ENCODE measurements at regions not wholly inside any gene's neighbourhood (a gene's known extent, or its start where the extent isn't known, plus 50 kb on each side); places are given as distances from the start of the nearest gene placed in this dataset.

- no peak overlapping the region for H3K4me3 ChIP-seq (ENCODE audit: low read depth in 1 of 3, low read length in 3 of 3)
- WGBS, result 72% methylated on average over 7 of the region's 7 CpGs
- H3K36me3 ChIP-seq (ENCODE audit: control insufficient read depth in 4 of 4, insufficient read depth in 3 of 4, low read depth in 1 of 4, low read length in 3 of 4), result no peaks in the 10 kb centered on the region
- peaks cover 0 to 5% (median 0%) of the 10 kb centered on the region in 4 donors for H3K27me3 ChIP-seq (ENCODE audit: control insufficient read depth in 4 of 4, insufficient read depth in 4 of 4, low read length in 3 of 4)
- H3K9me3 ChIP-seq (ENCODE audit: control insufficient read depth in 4 of 4, low read length in 3 of 4), result peaks cover 0 to 2% (median 0%) of the 10 kb centered on the region in 4 donors
- H3K4me1 ChIP-seq (ENCODE audit: control insufficient read depth in 4 of 4, insufficient read depth in 4 of 4, low read length in 3 of 4), result no peaks in the 10 kb centered on the region
- DNase-seq (ENCODE audit: low spot score), result no peak
- no peak overlapping the region for H3K9ac ChIP-seq (ENCODE audit: low read depth in 1 of 2, low read length in 2 of 2)
- TF ChIP-seq JUND (IDR thresholded peaks at IDR 0.05) (no peak), TAF1 (conservative IDR thresholded peaks at IDR 0.05) (no peak), GABPA (IDR thresholded peaks at IDR 0.05 in 1 of 2, conservative IDR thresholded peaks at IDR 0.05 in 1 of 2) (no peak), FOXA2 (IDR thresholded peaks at IDR 0.05) (no peak), EGR1 (IDR thresholded peaks at IDR 0.05; ENCODE audit: low read depth in 2 of 2) (no peak), HNF4A (conservative IDR thresholded peaks at IDR 0.05) (no peak), CTCF (IDR thresholded peaks at IDR 0.05; ENCODE audit: low read depth, low read length, missing input control) (no peak)
- H3K27ac ChIP-seq (ENCODE audit: low read depth in 1 of 2, low read length in 2 of 2), result no peak overlapping the region
These were observed 180.0 kb downstream of the KIF4B start for GRCh38 chr5:155193483-155194107.

GRCh38 chr5:155200608-155201007, 187.1 kb downstream of the KIF4B start:
- no peaks in the 10 kb centered on the region for H3K36me3 ChIP-seq (ENCODE audit: control insufficient read depth in 4 of 4, insufficient read depth in 3 of 4, low read depth in 1 of 4, low read length in 3 of 4)
- H3K27me3 ChIP-seq (ENCODE audit: control insufficient read depth in 4 of 4, insufficient read depth in 4 of 4, low read length in 3 of 4), result no peaks in the 10 kb centered on the region
- TF ChIP-seq YY1 (IDR thresholded peaks at IDR 0.05), result no peak
- TF ChIP-seq RAD21 (IDR thresholded peaks at IDR 0.05), result no peak
- no peak for TF ChIP-seq HNF4G (IDR thresholded peaks at IDR 0.05)
- no peak for TF ChIP-seq REST (IDR thresholded peaks at IDR 0.05)
- TF ChIP-seq FOXA2 (IDR thresholded peaks at IDR 0.05), result no peak
- no peak for TF ChIP-seq HNF4A (conservative IDR thresholded peaks at IDR 0.05)
- no peak for TF ChIP-seq FOXA1 (IDR thresholded peaks at IDR 0.05)
- TF ChIP-seq ATF3 (IDR thresholded peaks at IDR 0.05), result no peak
- no peak for TF ChIP-seq MAX (IDR thresholded peaks at IDR 0.05)
- WGBS, result 71% methylated on average over 4 of the region's 4 CpGs
- no peak overlapping the region for H3K4me3 ChIP-seq (ENCODE audit: low read depth in 1 of 3, low read length in 3 of 3)
- no peak overlapping the region for H3K9ac ChIP-seq (ENCODE audit: low read depth in 1 of 2, low read length in 2 of 2)
- H3K4me1 ChIP-seq (ENCODE audit: control insufficient read depth in 4 of 4, insufficient read depth in 4 of 4, low read length in 3 of 4), result no peaks in the 10 kb centered on the region
- peaks cover 0 to 3% (median under 1%) of the 10 kb centered on the region in 4 donors for H3K9me3 ChIP-seq (ENCODE audit: control insufficient read depth in 4 of 4, low read length in 3 of 4)
- no peak overlapping the region for H3K27ac ChIP-seq (ENCODE audit: low read depth in 1 of 2, low read length in 2 of 2)
- DNase-seq (ENCODE audit: low spot score), result no peak

Measured in liver (tissue), 8 donors.